ENCODE measurements at regions not wholly inside any gene's neighbourhood (a gene's known extent, or its start where the extent isn't known, plus 50 kb on each side); places are given as distances from the start of the nearest gene placed in this dataset.

DNA sequence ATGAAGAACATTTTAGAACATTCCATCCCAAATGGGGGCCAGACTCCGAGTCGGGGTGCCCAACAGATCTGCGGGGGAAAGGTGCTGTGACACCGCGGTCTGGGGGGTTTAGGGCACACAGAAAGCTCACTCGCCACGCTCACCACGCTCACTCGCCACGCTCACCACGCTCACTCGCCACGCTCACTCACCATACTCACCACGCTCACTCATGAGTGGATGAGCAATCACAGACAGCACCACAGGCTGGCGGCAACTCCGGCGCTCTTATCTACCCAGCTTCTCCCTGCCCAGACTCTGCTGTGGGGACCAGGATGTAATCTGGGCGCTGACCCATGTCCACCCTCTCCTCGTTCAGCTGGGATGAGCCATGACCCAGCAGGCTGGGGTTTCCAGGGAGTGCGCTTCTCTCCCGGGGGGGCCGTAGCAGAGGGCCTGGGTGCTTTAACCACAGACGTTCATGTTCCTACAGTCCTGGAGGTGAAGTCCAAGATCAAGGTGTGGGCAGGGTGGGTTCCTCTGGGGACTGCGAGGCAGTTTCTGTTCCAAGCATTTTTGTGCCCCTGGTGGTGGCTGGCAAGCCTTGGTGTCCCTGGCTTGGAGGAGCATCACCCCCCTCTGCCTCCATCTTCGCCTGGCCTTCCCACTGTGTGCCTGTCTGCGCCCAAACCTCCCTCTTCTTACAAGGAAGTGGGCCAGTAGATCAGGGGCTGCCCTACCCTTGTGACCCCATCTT lies 141.2 kb downstream of the CTTN start:
- no peak for TF ChIP-seq CTCF (IDR thresholded peaks at IDR 0.05)
- no peak for TF ChIP-seq POLR2A (IDR thresholded peaks at IDR 0.05)
